SK-N-MC (cell line): ENCODE measurements at regions not wholly inside any gene's neighbourhood (a gene's known extent, or its start where the extent isn't known, plus 50 kb on each side); places are given as distances from the start of the nearest gene placed in this dataset.

Experiments used
- DNase-seq: peaks from one replicate; pipeline ENCODE4 v3.0.0-alpha.2; 2011; ENCODE audit warnings: low read depth, low spot score
- H3K27ac ChIP-seq: fragments of 200-600 bp; sonication (generic); 2 replicates; pipeline ENCODE4 v1.5.1; 2016; ENCODE audit warnings: mixed run types
- H3K36me3 ChIP-seq: fragments of 200-600 bp; sonication (generic); 2 replicates; pipeline ENCODE4 v1.6.1; 2017; ENCODE audit warnings: antibody characterized with exemption, low read length, mixed read lengths; ENCODE audit not compliant: insufficient read depth
- H3K4me3 ChIP-seq: fragments of 200-600 bp; sonication (generic); 2 replicates; pipeline ENCODE4 v1.5.1; 2016
- H3K9ac ChIP-seq: fragments of 200-600 bp; sonication (generic); 2 replicates; pipeline ENCODE4 v1.8.0; 2017; ENCODE audit warnings: mixed run types, mixed read lengths; ENCODE audit not compliant: insufficient read length
- H3K9me3 ChIP-seq: fragments of 200-600 bp; sonication (generic); 2 replicates; pipeline ENCODE4 v1.6.1; 2017; ENCODE audit warnings: low read depth, mild to moderate bottlenecking, antibody characterized with exemption, low read length, moderate library complexity, mixed read lengths
- EZH2 ChIP-seq: fragments of 200-600 bp; sonication (generic); IDR thresholded peaks from one replicate; pipeline ENCODE4 v1.6.1; 2017; ENCODE audit warnings: antibody characterized with exemption
- FOXP2 ChIP-seq: optimal IDR thresholded peaks from 2 replicates; pipeline ENCODE3; 2011; ENCODE audit warnings: mild to moderate bottlenecking, moderate library complexity; ENCODE audit not compliant: insufficient read depth; ENCODE audit errors: extremely low read length, control extremely low read depth
- POLR2AphosphoS5 ChIP-seq: IDR thresholded peaks from 2 replicates; pipeline ENCODE4 v1.6.1; 2012; ENCODE audit warnings: mild to moderate bottlenecking, low read depth, low read length, borderline replicate concordance

GRCh38 chr1:5480906-5481305, 511.3 kb downstream of the NPHP4 start:
- TF ChIP-seq EZH2, result no peak
- TF ChIP-seq POLR2AphosphoS5, result no peak
- TF ChIP-seq FOXP2, result no peak
- DNase-seq, result no peak
- Histone ChIP-seq H3K27ac (no peak overlapping the region), H3K9me3 (no peaks in the 10 kb centered on the region), H3K4me3 (no peak overlapping the region), H3K9ac (no peak overlapping the region), H3K36me3 (no peaks in the 10 kb centered on the region)

GRCh38 chr1:5479876-5480646, 512.2 kb downstream of the NPHP4 start:
- TF ChIP-seq POLR2AphosphoS5 (no peak), FOXP2 (no peak), EZH2 (no peak)
- Histone ChIP-seq H3K27ac (no peak overlapping the region), H3K36me3 (no peaks in the 10 kb centered on the region), H3K9me3 (no peaks in the 10 kb centered on the region), H3K4me3 (no peak overlapping the region), H3K9ac (no peak overlapping the region)
- DNase-seq, result no peak

- H3K36me3 ChIP-seq, result no peaks in the 10 kb centered on the region
- no peak for DNase-seq
- TF ChIP-seq FOXP2 (no peak), EZH2 (no peak), POLR2AphosphoS5 (no peak)
- no peaks in the 10 kb centered on the region for H3K9me3 ChIP-seq
- H3K4me3 ChIP-seq, result no peak overlapping the region
- no peak overlapping the region for H3K9ac ChIP-seq
- H3K27ac ChIP-seq, result no peak overlapping the region
These were observed 513.3 kb downstream of the NPHP4 start for GRCh38 chr1:5478961-5479360.

- no peak overlapping the region for H3K27ac ChIP-seq
- no peak overlapping the region for H3K4me3 ChIP-seq
- no peaks in the 10 kb centered on the region for H3K9me3 ChIP-seq
- no peak for DNase-seq
- no peak overlapping the region for H3K9ac ChIP-seq
- no peaks in the 10 kb centered on the region for H3K36me3 ChIP-seq
- no peak for TF ChIP-seq FOXP2
- no peak for TF ChIP-seq POLR2AphosphoS5
- TF ChIP-seq EZH2, result no peak
These were observed 514.0 kb downstream of the NPHP4 start for GRCh38 chr1:5478156-5478695.

- TF ChIP-seq POLR2AphosphoS5, result no peak
- no peak for TF ChIP-seq EZH2
- no peak for TF ChIP-seq FOXP2
- Histone ChIP-seq H3K36me3 (no peaks in the 10 kb centered on the region), H3K4me3 (no peak overlapping the region), H3K9ac (no peak overlapping the region), H3K27ac (no peak overlapping the region), H3K9me3 (no peaks in the 10 kb centered on the region)
- DNase-seq, result no peak
These were observed 514.5 kb downstream of the NPHP4 start for GRCh38 chr1:5477716-5478115.

GRCh38 chr1:5475572-5475971, 516.7 kb downstream of the NPHP4 start:
- Histone ChIP-seq H3K36me3 (no peaks in the 10 kb centered on the region), H3K9ac (no peak overlapping the region), H3K4me3 (no peak overlapping the region), H3K9me3 (no peaks in the 10 kb centered on the region), H3K27ac (no peak overlapping the region)
- DNase-seq, result no peak
- TF ChIP-seq POLR2AphosphoS5 (no peak), FOXP2 (no peak), EZH2 (no peak)

DNA sequence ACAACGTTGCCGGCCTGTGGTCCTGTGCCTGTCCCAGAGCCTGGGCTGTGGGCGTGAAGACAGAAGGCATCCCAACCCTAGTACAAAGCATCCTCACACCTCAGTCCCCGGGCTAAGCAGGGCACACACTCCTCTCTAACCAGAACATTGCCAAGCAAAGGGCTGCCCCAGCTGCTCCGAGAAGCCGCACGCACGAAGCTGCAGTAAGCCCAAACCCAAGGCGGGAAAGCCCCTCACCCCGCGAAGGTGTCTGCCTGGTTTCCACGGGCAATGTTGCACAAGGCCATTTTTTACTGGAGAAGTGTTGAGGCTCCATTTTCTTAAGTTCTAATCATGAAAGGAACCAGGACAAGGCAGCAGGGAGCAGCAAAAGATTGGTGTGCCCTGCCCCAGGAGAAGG, 519.0 kb downstream of the NPHP4 start:
- no peak overlapping the region for H3K4me3 ChIP-seq
- no peaks in the 10 kb centered on the region for H3K9me3 ChIP-seq
- TF ChIP-seq EZH2, result no peak
- no peak for TF ChIP-seq POLR2AphosphoS5
- TF ChIP-seq FOXP2, result no peak
- DNase-seq, result no peak
- no peak overlapping the region for H3K27ac ChIP-seq
- no peaks in the 10 kb centered on the region for H3K36me3 ChIP-seq
- H3K9ac ChIP-seq, result no peak overlapping the region

DNA sequence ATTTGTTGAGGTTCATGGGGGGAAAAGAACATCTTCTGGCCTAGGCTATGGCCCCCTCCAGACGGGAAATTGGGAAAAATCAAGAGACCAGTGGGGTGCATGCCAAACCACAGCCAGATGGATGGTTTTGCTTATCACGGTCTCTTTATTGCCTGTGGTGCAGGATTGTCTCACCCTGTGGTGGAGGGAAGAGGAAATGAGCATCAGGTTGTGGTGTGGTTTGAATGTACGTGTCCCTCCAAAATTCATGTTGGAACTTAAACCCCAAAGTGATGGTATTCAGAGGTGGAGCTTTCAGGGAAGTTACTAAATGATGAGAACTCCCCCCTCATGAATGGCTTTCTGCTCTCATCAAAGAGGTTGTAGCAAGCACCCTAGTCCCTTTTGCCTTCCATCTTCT, 525.7 kb downstream of the NPHP4 start:
- no peak overlapping the region for H3K9ac ChIP-seq

GRCh38 chr1:5465281-5465711, 526.9 kb downstream of the NPHP4 start:
- no peak overlapping the region for H3K4me3 ChIP-seq
- H3K9ac ChIP-seq, result no peak overlapping the region
- TF ChIP-seq FOXP2, result no peak
- TF ChIP-seq POLR2AphosphoS5, result no peak
- TF ChIP-seq EZH2, result no peak
- no peaks in the 10 kb centered on the region for H3K9me3 ChIP-seq
- H3K36me3 ChIP-seq, result no peaks in the 10 kb centered on the region
- no peak overlapping the region for H3K27ac ChIP-seq
- no peak for DNase-seq

More for the DNA sequence above, 525.7 kb downstream of the NPHP4 start:
- no peaks in the 10 kb centered on the region for H3K36me3 ChIP-seq
- no peaks in the 10 kb centered on the region for H3K9me3 ChIP-seq
- no peak overlapping the region for H3K4me3 ChIP-seq
- DNase-seq, result no peak
- H3K27ac ChIP-seq, result no peak overlapping the region
- no peak for TF ChIP-seq FOXP2
- no peak for TF ChIP-seq EZH2
- TF ChIP-seq POLR2AphosphoS5, result no peak
